ENCODE measurements at regions not wholly inside any gene's neighbourhood (a gene's known extent, or its start where the extent isn't known, plus 50 kb on each side); places are given as distances from the start of the nearest gene placed in this dataset.

DNA sequence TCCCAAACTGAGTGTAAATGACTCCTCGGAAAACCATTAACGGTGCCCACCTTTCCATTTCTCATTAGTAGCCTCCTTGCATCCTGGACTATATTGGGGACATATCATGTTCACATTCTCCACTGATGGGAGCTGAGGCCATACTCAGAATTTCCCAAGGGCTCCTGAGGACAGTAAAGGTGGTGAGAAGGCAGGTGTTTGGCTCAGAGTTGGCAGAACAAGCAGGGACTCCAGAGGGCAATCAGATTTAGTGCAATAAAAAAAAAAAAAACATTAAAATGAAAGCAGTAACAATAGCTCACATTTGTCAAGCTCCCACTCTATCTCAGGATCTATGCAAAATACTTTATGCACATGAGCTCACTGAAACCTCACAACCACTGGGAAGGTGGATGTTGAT, 401.4 kb downstream of the MAFB start:
- Histone ChIP-seq H3K9me3 (ENCODE audit: control insufficient read depth in 2 of 3, insufficient read depth in 1 of 3, low read length in 3 of 3) (no peaks in the 10 kb centered on the region), H3K4me3 (ENCODE audit: low read length in 3 of 3) (no peak overlapping the region), H3K36me3 (ENCODE audit: control insufficient read depth in 2 of 3, insufficient read depth in 3 of 3, low read length in 3 of 3) (no peaks in the 10 kb centered on the region), H3K9ac (ENCODE audit: low read length in 3 of 3) (no peak overlapping the region), H3K27ac (ENCODE audit: low read depth in 2 of 2, low read length in 2 of 2) (no peak overlapping the region), H3K27me3 (ENCODE audit: control insufficient read depth, insufficient read depth, low read length) (no peaks in the 10 kb centered on the region), H3K4me1 (ENCODE audit: control insufficient read depth in 2 of 3, insufficient read depth in 2 of 3, low read depth in 1 of 3, low read length in 3 of 3) (no peaks in the 10 kb centered on the region)
- no peak for DNase-seq
- no peak for TF ChIP-seq CTCF (IDR thresholded peaks at IDR 0.05; ENCODE audit: borderline replicate concordance, extremely low read depth, insufficient read depth)
- no peak for FAIRE-seq
- intact Hi-C loops (cut with DNase I): no loop called here

- Histone ChIP-seq H3K27me3 (ENCODE audit: control insufficient read depth, insufficient read depth, low read length) (no peaks in the 10 kb centered on the region), H3K27ac (ENCODE audit: low read depth in 2 of 2, low read length in 2 of 2) (no peak overlapping the region), H3K9ac (ENCODE audit: low read length in 3 of 3) (no peak overlapping the region), H3K4me3 (ENCODE audit: low read length in 3 of 3) (no peak overlapping the region), H3K9me3 (ENCODE audit: control insufficient read depth in 2 of 3, insufficient read depth in 1 of 3, low read length in 3 of 3) (no peaks in the 10 kb centered on the region), H3K36me3 (ENCODE audit: control insufficient read depth in 2 of 3, insufficient read depth in 3 of 3, low read length in 3 of 3) (no peaks in the 10 kb centered on the region), H3K4me1 (ENCODE audit: control insufficient read depth in 2 of 3, insufficient read depth in 2 of 3, low read depth in 1 of 3, low read length in 3 of 3) (no peaks in the 10 kb centered on the region)
- FAIRE-seq (no peak), DNase-seq (peak; percentile 19 to 86 (median 52))
- no peak for TF ChIP-seq CTCF (IDR thresholded peaks at IDR 0.05; ENCODE audit: borderline replicate concordance, extremely low read depth, insufficient read depth)
- intact Hi-C loops (cut with DNase I): no loop called here
Observed at GRCh38 chr20:40286975-40287531, 402.0 kb downstream of the MAFB start.

GRCh38 chr20:40284611-40285010, 404.4 kb downstream of the MAFB start:
- no peaks in the 10 kb centered on the region for H3K36me3 ChIP-seq (ENCODE audit: control insufficient read depth in 2 of 3, insufficient read depth in 3 of 3, low read length in 3 of 3)
- no peak for TF ChIP-seq CTCF (IDR thresholded peaks at IDR 0.05; ENCODE audit: borderline replicate concordance, extremely low read depth, insufficient read depth)
- FAIRE-seq: no peak
- no peak overlapping the region for H3K9ac ChIP-seq (ENCODE audit: low read length in 3 of 3)
- H3K4me3 ChIP-seq (ENCODE audit: low read length in 3 of 3): no peak overlapping the region
- H3K27me3 ChIP-seq (ENCODE audit: control insufficient read depth, insufficient read depth, low read length): no peaks in the 10 kb centered on the region
- no peaks in the 10 kb centered on the region for H3K4me1 ChIP-seq (ENCODE audit: control insufficient read depth in 2 of 3, insufficient read depth in 2 of 3, low read depth in 1 of 3, low read length in 3 of 3)
- intact Hi-C loops (cut with DNase I): no loop called here
- H3K9me3 ChIP-seq (ENCODE audit: control insufficient read depth in 2 of 3, insufficient read depth in 1 of 3, low read length in 3 of 3): no peaks in the 10 kb centered on the region
- no peak for DNase-seq
- no peak overlapping the region for H3K27ac ChIP-seq (ENCODE audit: low read depth in 2 of 2, low read length in 2 of 2)

DNA sequence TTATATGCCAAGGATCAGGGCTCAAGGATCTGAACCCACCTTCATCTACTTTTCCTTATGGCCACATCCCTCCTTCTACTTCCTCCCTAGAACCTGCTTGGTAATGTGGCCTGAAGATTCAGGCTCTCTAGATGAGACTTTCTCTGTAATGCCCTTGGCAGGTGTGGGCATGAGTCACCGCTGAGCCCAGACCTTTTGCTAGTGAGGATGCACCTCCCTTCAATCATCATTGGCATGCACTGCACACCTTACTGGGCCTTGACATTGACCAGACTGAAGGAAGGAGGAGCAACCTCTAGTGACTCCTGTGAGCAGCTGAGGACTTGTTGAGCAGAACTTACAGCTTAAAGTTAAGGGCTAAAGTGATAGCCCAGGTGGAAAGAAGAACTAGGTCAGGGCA, 405.3 kb downstream of the MAFB start:
- H3K9me3 ChIP-seq (ENCODE audit: control insufficient read depth in 2 of 3, insufficient read depth in 1 of 3, low read length in 3 of 3): no peaks in the 10 kb centered on the region
- no peak overlapping the region for H3K9ac ChIP-seq (ENCODE audit: low read length in 3 of 3)
- no peak for FAIRE-seq
- H3K4me1 ChIP-seq (ENCODE audit: control insufficient read depth in 2 of 3, insufficient read depth in 2 of 3, low read depth in 1 of 3, low read length in 3 of 3): no peaks in the 10 kb centered on the region
- intact Hi-C loops (cut with DNase I): no loop called here
- DNase-seq: no peak
- H3K4me3 ChIP-seq (ENCODE audit: low read length in 3 of 3): no peak overlapping the region
- TF ChIP-seq CTCF (IDR thresholded peaks at IDR 0.05; ENCODE audit: borderline replicate concordance, extremely low read depth, insufficient read depth): no peak
- H3K27me3 ChIP-seq (ENCODE audit: control insufficient read depth, insufficient read depth, low read length): no peaks in the 10 kb centered on the region
- H3K36me3 ChIP-seq (ENCODE audit: control insufficient read depth in 2 of 3, insufficient read depth in 3 of 3, low read length in 3 of 3): no peaks in the 10 kb centered on the region
- no peak overlapping the region for H3K27ac ChIP-seq (ENCODE audit: low read depth in 2 of 2, low read length in 2 of 2)

All from kidney (tissue), 13 donors.